DMS53 treated with DMSO at 0.1 percent for 48 hours (cell line): ENCODE measurements at regions not wholly inside any gene's neighbourhood (a gene's known extent, or its start where the extent isn't known, plus 50 kb on each side); places are given as distances from the start of the nearest gene placed in this dataset.

Experiments used
- DNase-seq: peaks from one replicate; lab custom pipeline; 2025; ENCODE audit not compliant: unreplicated experiment; lab: John Stamatoyannopoulos, UW

DNA sequence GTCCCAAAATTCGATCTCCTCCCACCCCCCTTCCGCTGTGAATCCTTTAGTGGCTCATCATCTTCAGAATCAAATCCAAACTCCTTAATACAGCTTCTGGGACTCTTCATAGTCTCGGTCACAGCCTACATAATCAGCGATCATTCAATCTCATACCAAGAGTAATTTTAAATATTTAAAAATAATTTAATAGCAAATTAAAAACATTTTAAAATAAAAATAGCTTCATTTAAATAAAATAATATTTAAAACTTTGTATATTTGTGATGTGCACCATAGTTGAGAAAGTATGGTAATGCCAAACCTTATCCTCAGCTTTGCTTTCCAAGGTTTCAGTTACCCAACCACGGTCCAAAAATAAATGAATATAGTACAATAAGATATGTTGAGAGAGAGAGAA, 70.0 kb upstream of the NR3C1 start:
- DNase-seq = no peak

DNA sequence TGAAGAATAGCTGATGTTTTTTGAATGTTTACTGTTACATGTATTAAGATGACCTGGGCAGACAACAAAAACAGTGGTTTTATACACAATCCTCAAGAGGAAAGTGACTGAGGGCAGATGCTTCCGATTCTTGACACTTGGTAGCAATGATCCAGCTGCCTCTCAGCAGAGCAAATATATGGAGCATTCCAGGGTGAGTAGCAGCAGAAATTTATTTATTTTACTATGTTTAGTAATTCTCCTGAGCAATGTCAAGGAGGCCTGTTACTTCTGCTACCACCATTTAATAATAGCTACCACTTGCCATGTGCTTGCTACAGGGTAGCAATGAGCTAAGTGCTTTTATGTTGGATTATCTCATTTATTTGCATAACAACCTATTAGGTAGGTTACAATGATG, 69.1 kb upstream of the NR3C1 start:
- DNase-seq = no peak

DNA sequence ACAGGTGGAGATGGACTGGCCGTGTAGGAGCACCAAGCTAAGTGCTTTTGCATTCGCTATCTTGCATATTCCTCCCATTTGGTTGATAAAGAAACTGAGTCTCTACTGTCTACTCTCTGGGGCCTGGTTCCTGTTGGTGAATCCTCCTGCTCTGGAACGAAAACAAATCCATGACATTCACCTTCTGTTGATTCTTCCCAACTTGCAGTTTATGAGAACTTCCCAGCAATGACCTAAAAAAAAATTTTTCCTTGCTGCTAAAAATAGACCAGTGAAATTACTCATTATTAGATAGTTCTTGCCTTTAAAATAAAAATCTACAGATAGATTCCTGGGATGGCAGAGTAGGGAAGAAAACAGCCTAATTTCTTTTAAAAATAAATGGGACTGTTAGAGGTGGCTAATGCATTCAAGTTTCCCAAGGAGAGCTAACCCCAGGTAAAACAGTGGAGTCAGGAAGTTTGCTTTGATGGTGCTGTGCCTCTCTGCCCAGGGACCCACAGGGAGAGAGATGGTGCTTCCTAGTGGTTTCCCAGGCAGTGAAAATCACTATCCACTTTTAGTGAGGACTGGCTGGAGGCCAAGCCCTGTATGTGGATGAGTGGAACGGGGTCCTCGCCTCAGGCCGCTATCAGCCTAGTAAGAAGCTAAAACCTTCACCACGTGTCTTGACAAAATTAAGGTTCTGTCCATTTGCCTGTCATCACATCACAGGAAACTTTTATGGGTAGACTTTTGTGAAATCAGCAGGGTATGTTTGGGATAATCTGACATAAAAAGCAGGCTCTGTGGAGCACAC, 68.4 kb upstream of the NR3C1 start:
- DNase-seq = no peak

DNA sequence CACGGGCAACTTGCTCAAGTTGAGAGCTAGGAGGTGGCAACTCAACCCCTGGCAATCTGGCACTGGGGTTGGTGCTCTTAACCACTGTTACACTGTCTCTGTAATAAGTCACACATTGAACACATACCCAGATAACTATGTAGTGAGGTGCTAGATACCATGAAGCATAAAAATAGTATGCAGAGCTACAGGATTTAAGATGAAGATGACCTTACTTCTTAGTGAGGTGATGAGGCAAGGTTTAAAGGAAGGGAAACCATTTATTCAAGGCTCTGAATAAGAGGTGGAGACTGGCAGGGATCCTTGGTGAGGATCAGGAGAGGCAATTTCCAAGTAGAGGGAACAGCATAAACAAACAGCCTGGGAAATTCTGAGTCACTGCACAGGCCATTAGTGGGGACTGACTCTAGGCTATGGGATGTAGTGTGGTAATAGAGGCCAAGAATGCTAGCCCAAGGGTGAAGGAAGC, 67.6 kb upstream of the NR3C1 start:
- no peak for DNase-seq

DNA sequence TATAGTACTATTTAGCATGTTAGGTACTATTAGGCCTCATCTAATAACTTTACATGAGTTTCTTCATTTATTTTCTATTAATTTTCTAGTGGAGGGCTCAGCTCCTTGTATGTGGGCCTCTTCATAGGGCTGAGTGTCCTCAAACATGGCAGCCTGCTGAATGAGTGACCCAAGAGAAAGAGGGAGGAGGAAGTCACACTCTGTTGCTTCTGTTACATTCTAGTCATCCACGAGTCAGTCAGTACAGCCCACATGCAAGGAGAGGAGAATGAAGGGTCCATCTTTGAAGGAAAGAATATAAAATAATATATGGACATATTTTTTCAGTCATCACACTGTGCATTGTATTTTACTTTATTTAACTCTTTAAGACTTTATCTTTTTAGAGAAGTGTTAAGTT, 66.6 kb upstream of the NR3C1 start:
- no peak for DNase-seq

DNA sequence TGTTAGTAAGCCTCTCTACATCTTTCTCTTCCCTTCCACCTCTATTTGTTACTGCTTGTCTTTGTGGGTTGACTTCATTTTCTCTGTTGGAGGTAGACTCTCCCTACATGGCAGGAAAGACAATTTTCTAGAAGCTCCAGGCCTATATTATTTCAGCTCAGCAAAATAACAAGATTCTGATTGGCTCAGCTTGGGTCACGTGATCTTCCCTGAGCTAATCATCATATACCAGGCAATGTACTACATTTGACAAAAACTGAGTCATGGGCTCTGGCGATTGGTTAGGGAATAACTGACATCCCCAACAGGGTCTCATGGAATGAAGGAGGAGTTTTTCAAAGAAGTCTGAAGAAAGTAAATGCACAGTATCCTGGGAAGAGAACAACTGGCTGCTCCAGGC, 65.6 kb upstream of the NR3C1 start:
- no peak for DNase-seq

- no peak for DNase-seq
Measured at GRCh38 chr5:143466632-143467031, 63.1 kb upstream of the NR3C1 start.

DNA sequence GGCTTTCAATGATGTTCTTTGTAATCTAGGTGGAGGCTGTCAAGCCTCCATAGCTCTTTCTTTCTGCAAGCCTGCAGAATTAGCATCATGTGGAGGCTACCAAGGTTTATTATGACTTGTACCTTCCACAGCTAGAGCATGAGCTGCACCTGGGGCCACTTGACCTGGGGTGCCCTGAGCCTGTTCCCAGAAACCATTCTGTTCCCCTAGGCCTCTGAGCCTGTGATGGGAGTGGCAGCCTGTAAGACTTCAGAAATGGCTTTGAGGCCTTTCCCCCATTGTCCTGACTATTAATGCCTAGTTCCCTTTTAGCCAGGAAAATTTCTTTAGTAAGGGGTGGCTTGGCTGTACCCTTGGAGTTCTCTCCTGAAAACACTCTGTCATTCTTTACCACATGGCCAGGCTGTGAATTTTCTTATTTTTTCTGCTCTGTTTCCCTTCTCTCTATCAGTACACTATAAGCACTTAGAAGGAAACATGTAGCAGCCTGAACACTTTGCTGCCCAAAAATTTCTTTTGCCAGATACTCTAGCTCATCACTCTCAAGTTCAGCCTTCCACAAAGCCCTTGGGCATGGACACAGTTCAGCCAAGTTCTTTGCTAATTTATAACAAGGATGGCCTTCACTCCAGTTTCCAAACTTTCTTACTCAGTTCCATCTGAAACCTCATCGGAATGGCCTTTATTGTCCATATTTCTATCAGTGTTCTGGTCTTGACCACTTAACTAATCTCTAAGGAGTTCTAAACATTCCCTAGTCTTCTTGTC, 61.4 kb upstream of the NR3C1 start:
- DNase-seq = no peak

DNA sequence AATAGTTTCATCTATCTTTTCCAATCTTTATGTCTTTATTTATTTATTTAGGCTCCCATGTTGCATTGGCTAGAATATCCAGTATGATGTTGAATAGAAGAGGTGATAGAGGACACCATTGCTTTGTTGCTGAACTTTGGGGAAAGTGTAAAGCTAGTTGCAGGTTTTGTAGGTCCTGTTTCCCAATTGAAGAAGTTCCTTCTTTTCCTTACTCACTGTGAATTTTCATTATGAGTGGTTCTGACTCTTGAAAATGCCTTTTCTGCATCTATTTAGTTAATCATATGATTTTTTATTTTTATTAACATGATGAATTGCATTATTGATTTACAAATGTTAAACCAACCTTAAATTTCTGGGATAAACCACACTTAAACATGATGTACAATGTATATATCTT, 58.9 kb upstream of the NR3C1 start:
- no peak for DNase-seq

DNA sequence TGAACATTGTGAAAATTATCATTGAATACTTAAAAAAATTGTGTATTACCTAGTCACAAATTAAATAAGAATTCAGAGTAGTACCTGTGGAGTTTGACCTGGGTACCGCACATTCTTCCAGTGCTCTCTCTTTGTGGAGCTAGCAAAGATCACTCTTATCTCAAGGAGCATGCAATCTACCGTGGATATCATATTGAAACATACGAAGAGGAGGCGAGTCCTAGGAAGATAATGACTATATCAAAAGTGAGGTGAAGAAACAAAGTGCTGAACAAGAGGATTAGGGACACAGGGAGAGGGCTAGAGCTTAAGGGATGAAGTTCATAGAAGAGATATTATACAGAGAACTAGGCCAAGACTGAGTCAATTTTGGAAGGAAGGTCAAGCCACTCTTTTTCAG, 55.9 kb upstream of the NR3C1 start:
- no peak for DNase-seq

DNA sequence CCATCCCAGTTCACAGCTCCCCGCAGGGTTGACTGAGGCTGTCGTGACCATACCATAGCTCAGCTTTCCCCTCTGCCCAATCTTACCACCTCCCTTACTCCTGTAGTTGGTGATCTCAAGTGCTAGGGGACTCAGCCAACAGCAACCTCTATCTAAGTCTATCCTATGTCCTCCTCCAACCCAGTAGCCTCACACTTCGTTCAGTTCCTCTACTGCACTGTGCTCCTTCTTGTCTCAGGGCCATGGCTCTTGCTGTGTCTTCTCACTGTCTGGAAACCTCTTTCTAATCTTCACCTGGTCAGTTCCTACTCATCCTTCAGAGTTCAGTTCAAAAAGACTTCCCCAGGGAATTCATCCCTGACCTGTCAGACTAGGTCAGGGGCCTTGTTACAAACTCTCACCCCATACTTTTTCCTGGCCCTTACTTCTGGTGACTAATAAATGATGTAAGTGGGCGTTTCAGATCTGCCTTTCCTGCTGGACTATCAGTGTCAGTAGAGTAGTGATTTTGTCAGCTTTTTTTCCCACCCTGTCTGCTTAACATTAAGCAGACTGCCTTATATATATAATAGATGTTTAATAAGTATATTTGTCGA, 53.6 kb upstream of the NR3C1 start:
- no peak for DNase-seq

DNA sequence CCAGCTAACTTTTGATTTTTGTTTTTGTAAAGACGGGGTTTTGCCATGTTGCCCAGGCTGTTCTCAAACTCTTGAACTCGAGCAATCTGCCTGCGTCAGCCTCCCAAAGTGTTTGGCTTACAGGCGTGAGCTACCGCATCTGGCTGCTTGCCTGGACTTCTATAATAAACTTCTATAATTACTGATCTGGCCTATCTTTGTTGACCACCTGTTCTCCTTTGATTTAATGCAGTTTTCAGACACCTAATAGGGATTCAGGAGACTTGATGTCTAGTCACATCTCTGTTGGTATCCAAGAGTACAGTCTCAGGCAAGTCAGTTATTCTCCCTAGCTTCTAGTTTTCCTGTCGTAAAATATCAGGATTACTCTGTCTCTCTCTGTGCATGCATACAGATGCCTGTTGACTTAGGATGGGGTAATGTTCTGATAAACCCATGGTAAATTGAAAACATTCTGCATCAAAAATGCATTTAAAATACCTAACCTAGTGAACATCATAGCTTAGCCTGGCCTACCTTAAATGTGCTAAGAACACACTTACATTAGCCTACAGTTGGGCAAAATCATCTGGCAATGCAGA, 51.5 kb upstream of the NR3C1 start:
- DNase-seq = no peak

- no peak for DNase-seq
Measured at GRCh38 chr5:143453720-143454119, 50.2 kb upstream of the NR3C1 start.
